Adrenal gland (tissue), 5 donors: ENCODE measurements at regions not wholly inside any gene's neighbourhood (a gene's known extent, or its start where the extent isn't known, plus 50 kb on each side); places are given as distances from the start of the nearest gene placed in this dataset.

Source experiments
- CTCF ChIP-seq, 6 experiments: fragments of 450-650 bp in 4 of 6; fragments of 200-600 bp in 2 of 6; sonication (generic) in 1 of 6; IDR thresholded peaks; 1 replicate in 5 of 6; 2 replicates in 1 of 6; pipeline versions ENCODE4 v1.5.1 to v1.8.0; 2016 to 2021; ENCODE audit warnings: antibody characterized with exemption in 6 of 6, mild to moderate bottlenecking in 2 of 6, moderate library complexity in 1 of 6
- POLR2A ChIP-seq, 2 donors: fragments of 450-650 bp; IDR thresholded peaks; one replicate each; pipeline ENCODE4 v1.6.1; 2017; ENCODE audit warnings: antibody characterized with exemption in 2 of 2, mild to moderate bottlenecking in 2 of 2, moderate library complexity in 1 of 2
- donor health status: DM: no; HTN: no; CAD: no.

DNA sequence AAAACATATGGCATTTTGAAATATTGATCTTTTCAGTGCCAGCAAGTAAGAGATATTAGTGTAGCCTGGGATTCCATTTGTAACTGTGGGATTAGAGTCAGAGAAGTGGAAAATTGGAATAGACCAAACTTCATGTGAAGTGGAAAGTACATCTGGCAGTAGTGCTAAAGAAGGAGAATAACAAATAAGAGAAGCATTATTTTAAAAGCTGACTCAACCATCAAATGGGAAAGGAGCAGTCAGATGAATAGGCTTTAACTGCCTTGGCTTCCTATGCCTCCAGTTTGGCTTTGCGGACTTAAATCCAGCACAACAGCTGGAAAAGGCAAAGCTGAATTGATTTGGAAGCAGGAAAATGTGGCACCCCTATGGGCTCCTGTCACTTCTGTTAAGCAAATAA lies 623.1 kb downstream of the TSN start:
- TF ChIP-seq CTCF (IDR thresholded peaks at IDR 0.05) = no peak
- no peak for TF ChIP-seq POLR2A (IDR thresholded peaks at IDR 0.05)
